ENCODE measurements at regions not wholly inside any gene's neighbourhood (a gene's known extent, or its start where the extent isn't known, plus 50 kb on each side); places are given as distances from the start of the nearest gene placed in this dataset.

GRCh38 chr2:128783193-128783671 lies 464.6 kb upstream of the HS6ST1 start:
- DNase-seq = no peak
- no peaks in the 10 kb centered on the region for H3K4me1 Mint-ChIP-seq
- no peaks in the 10 kb centered on the region for H3K27me3 Mint-ChIP-seq
- no peaks in the 10 kb centered on the region for H3K36me3 Mint-ChIP-seq
- H3K9me3 Mint-ChIP-seq = peaks cover 1% of the 10 kb centered on the region
- H3K27ac Mint-ChIP-seq = no peak overlapping the region
- no peak overlapping the region for H3K4me3 Mint-ChIP-seq

- Mint-ChIP-seq H3K4me1 (no peaks in the 10 kb centered on the region), H3K4me3 (no peak overlapping the region), H3K36me3 (no peaks in the 10 kb centered on the region), H3K27ac (no peak overlapping the region), H3K9me3 (peaks cover 8% of the 10 kb centered on the region), H3K27me3 (no peaks in the 10 kb centered on the region)
- DNase-seq = no peak
Measured at GRCh38 chr2:128783896-128784295, 465.2 kb upstream of the HS6ST1 start.

- Mint-ChIP-seq H3K4me3 (no peak overlapping the region), H3K27me3 (no peaks in the 10 kb centered on the region), H3K4me1 (no peaks in the 10 kb centered on the region), H3K27ac (no peak overlapping the region), H3K9me3 (peaks cover 10% of the 10 kb centered on the region), H3K36me3 (no peaks in the 10 kb centered on the region)
- no peak for DNase-seq
Measured at GRCh38 chr2:128784626-128785306, 466.1 kb upstream of the HS6ST1 start.

DNA sequence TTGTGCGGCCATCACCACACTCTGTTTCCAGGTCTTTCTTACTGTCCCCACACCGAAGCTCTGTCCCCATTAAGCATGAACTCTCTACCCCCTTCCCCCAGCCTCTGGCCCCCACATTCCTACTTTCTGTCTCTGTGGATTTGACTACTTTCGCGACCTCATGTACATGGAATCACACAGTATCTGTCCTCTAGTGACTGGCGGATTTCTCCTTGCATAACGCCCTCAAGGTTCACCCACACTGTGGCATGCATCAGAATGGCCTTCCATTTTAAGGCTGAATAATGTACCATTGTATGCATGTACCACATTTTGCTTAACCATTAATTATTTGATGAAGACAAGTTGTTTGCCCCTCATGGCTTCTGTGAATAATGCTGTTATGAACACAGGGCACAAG lies 467.6 kb upstream of the HS6ST1 start:
- H3K4me1 Mint-ChIP-seq = no peaks in the 10 kb centered on the region
- H3K9me3 Mint-ChIP-seq = peaks cover 10% of the 10 kb centered on the region
- no peak overlapping the region for H3K4me3 Mint-ChIP-seq
- H3K27me3 Mint-ChIP-seq = no peaks in the 10 kb centered on the region
- no peaks in the 10 kb centered on the region for H3K36me3 Mint-ChIP-seq
- H3K27ac Mint-ChIP-seq = no peak overlapping the region
- DNase-seq = no peak

DNA sequence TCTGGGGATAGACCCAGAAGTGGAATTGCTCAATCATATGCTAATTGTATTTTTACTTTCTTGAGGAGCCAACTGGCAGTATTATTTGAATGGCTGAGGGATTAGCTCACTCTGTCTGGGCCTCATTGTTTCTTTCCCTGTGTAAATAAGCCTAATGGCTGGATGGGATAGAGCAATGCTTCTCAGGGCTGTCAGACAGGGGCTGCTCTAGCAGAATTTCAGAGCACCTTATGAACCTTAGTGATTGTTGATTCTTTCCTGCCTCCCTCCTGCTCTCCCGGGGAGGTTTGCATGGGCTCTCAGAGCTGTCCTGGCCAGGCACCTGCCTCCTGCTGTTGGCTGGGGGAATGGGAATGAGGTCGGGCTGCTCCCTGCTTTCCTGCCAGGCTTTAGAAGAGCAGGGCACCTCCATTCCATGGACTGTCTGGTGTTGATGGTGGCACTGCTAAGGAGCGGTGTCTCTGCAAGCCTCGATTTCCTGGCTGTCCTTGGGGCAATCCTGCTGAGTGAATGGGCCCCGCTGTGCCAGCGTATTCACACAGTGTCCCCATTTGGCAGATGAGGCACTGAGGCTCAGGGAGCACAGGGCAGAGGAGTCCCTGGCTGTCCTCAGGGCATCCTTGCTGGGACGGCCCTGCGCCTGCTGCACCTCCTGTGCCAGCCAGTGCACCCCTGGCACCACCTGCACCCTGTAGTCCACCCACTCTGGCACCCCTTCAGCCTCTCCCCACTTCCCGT lies 468.2 kb upstream of the HS6ST1 start:
- peaks cover 10% of the 10 kb centered on the region for H3K9me3 Mint-ChIP-seq
- no peak for DNase-seq
- no peaks in the 10 kb centered on the region for H3K27me3 Mint-ChIP-seq
- H3K4me1 Mint-ChIP-seq = no peaks in the 10 kb centered on the region
- no peaks in the 10 kb centered on the region for H3K36me3 Mint-ChIP-seq
- H3K4me3 Mint-ChIP-seq = no peak overlapping the region
- no peak overlapping the region for H3K27ac Mint-ChIP-seq

DNA sequence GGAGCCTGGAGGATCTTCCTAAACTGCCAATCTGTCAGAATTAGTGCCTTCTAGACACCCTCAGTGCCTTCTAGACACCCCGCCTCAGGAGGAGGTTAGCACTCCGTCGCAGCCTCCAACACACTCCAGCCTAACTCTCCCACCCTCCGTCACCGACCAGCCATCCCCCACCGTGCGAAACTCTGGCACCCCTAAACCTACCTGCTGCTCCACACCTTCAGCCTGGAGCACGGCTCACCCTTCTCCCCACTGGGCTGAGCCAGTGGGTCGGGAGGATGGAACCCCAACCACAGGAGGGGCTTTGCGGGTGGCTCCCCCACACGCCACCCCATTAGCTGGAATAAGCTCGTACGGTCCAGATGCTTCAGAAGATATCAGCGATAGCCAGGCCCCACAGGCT lies 468.9 kb upstream of the HS6ST1 start:
- Mint-ChIP-seq H3K27ac (no peak overlapping the region), H3K36me3 (no peaks in the 10 kb centered on the region), H3K4me3 (no peak overlapping the region), H3K27me3 (no peaks in the 10 kb centered on the region), H3K9me3 (peaks cover 10% of the 10 kb centered on the region), H3K4me1 (no peaks in the 10 kb centered on the region)
- no peak for DNase-seq

- Mint-ChIP-seq H3K36me3 (no peaks in the 10 kb centered on the region), H3K27me3 (no peaks in the 10 kb centered on the region), H3K4me1 (no peaks in the 10 kb centered on the region), H3K9me3 (peaks cover 10% of the 10 kb centered on the region), H3K4me3 (no peak overlapping the region), H3K27ac (no peak overlapping the region)
- no peak for DNase-seq
Measured at GRCh38 chr2:128788636-128789220, 470.1 kb upstream of the HS6ST1 start.

GRCh38 chr2:128789221-128789620 lies 470.6 kb upstream of the HS6ST1 start:
- peaks cover 10% of the 10 kb centered on the region for H3K9me3 Mint-ChIP-seq
- H3K27me3 Mint-ChIP-seq = no peaks in the 10 kb centered on the region
- H3K4me3 Mint-ChIP-seq = no peak overlapping the region
- no peak for DNase-seq
- H3K4me1 Mint-ChIP-seq = no peaks in the 10 kb centered on the region
- no peak overlapping the region for H3K27ac Mint-ChIP-seq
- H3K36me3 Mint-ChIP-seq = no peaks in the 10 kb centered on the region

DNA sequence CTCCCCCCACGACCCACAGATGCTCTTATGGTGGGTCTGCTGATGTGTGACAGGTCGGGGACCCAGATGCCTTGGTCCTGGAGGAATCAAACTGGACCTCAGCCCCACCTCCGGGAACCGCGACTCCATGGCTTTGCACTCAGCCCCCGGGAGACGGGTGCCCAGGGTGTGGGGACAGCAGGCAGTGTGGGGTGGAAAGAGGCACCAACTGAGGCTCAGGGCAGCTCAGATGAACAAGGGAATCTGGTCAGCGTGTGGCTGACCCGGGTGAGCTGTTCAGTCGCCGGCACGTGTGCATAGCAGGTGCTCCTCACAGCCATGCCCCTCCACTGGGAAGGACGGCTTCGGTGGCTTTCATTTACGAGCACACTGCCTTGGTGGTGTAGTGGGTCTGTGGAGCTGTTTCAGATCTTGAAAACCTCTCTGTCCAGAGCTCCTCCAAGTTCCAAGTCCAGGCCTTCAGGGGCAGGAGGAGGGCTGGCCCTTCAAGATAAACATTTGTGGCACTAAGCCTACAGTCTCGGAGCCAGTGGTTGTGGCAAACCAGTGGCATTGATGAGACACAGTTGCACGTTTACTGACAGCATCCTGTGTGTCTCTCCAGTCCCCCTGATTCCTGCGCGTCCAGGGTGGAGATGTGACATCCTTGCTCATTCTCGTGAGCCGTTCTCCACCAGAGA lies 471.2 kb upstream of the HS6ST1 start:
- no peaks in the 10 kb centered on the region for H3K36me3 Mint-ChIP-seq
- no peak overlapping the region for H3K27ac Mint-ChIP-seq
- no peaks in the 10 kb centered on the region for H3K4me1 Mint-ChIP-seq
- no peak for DNase-seq
- peaks cover 10% of the 10 kb centered on the region for H3K9me3 Mint-ChIP-seq
- H3K4me3 Mint-ChIP-seq = no peak overlapping the region
- H3K27me3 Mint-ChIP-seq = no peaks in the 10 kb centered on the region

GRCh38 chr2:128790541-128791001 lies 471.9 kb upstream of the HS6ST1 start:
- Mint-ChIP-seq H3K4me3 (no peak overlapping the region), H3K36me3 (no peaks in the 10 kb centered on the region), H3K9me3 (peaks cover 10% of the 10 kb centered on the region), H3K27ac (no peak overlapping the region), H3K27me3 (no peaks in the 10 kb centered on the region), H3K4me1 (no peaks in the 10 kb centered on the region)
- DNase-seq = no peak

DNA sequence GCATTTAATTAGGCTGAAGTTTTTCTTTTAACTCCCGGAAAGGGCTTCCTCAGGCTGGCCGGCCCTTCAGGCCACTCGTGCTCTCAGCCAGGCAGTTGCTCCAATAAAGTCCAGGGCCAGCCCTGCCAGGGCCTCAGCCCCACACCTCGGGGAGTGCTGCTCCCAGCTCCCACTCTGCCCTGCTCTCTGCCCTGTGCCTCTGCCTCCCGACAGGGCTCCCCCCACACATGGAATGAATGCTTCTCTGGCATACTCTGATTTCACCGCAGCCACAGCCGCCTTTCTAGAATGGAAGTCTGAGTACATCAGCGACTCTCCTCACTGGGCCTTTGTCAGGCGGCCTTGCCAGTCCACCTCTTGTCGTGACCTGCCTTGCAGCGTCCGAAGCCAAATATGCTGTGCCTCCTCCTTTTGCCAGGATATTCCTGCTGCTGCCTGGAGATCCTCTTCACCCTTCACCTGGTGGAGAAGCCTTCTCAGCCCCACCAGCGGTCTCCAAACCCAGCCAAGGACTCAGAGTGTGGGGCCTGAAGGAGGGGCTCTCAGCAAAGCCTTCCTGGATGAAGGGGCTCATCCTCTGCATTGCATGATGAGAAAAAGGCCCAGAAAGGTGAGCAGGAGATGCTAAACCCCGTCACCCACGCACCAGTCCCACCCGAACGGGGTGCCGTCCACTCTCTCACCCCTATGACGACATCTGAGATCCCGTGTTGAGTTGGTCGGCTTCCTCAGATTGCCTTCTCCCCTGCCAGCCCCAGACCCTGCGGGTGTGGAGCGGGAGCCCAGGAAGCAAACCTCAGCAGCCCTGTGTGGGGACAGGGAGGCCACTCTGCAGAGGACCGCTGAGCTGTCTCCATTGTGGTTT lies 472.7 kb upstream of the HS6ST1 start:
- Mint-ChIP-seq H3K27ac (no peak overlapping the region), H3K36me3 (no peaks in the 10 kb centered on the region), H3K4me3 (no peak overlapping the region), H3K4me1 (no peaks in the 10 kb centered on the region), H3K9me3 (peaks cover 10% of the 10 kb centered on the region), H3K27me3 (no peaks in the 10 kb centered on the region)
- no peak for DNase-seq

DNA sequence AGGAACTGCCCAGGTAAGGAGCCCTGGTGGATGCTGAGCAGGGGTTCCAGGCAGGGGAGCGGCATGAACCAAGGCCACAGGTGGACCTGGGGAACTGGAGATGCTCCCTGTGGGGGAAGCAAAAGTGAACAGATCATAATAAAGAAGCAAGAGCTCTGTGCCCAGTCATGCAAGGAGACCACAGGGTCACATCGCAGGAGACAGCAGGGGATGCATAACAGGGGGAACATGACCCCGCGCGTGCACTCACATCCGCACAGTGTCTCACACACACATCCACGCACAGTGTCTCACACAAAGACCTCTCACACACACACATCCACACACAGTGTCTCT lies 473.3 kb upstream of the HS6ST1 start:
- no peak for DNase-seq
- Mint-ChIP-seq H3K27me3 (no peaks in the 10 kb centered on the region), H3K4me3 (no peak overlapping the region)

GRCh38 chr2:128792476-128793054 lies 473.9 kb upstream of the HS6ST1 start:
- Mint-ChIP-seq H3K9me3 (peaks cover 10% of the 10 kb centered on the region), H3K36me3 (no peaks in the 10 kb centered on the region), H3K27me3 (no peaks in the 10 kb centered on the region), H3K4me3 (no peak overlapping the region), H3K4me1 (no peaks in the 10 kb centered on the region), H3K27ac (no peak overlapping the region)
- no peak for DNase-seq

More for the DNA sequence above, 473.3 kb upstream of the HS6ST1 start:
- no peak overlapping the region for H3K27ac Mint-ChIP-seq
- no peaks in the 10 kb centered on the region for H3K36me3 Mint-ChIP-seq
- H3K9me3 Mint-ChIP-seq = peaks cover 10% of the 10 kb centered on the region
- H3K4me1 Mint-ChIP-seq = no peaks in the 10 kb centered on the region

- Mint-ChIP-seq H3K4me1 (no peaks in the 10 kb centered on the region), H3K36me3 (no peaks in the 10 kb centered on the region), H3K27ac (no peak overlapping the region), H3K9me3 (peaks cover 7% of the 10 kb centered on the region), H3K4me3 (no peak overlapping the region), H3K27me3 (no peaks in the 10 kb centered on the region)
- DNase-seq = no peak
Measured at GRCh38 chr2:128793404-128793803, 474.7 kb upstream of the HS6ST1 start.

Measured in activated naive CD8-positive, alpha-beta T cell treated with anti-CD3 and anti-CD28 coated beads for 36 hours (primary cell).